IPS-18a (cell line): ENCODE measurements at regions not wholly inside any gene's neighbourhood (a gene's known extent, or its start where the extent isn't known, plus 50 kb on each side); places are given as distances from the start of the nearest gene placed in this dataset.

Experiments
- H3K27ac ChIP-seq: one replicate; pipeline ENCODE4 v1.5.1; 2013; ENCODE audit warnings: low read length
- H3K27me3 ChIP-seq: one replicate; pipeline ENCODE4 v1.6.1; 2013; ENCODE audit warnings: mild to moderate bottlenecking, low read length; ENCODE audit not compliant: control insufficient read depth, insufficient read depth
- H3K36me3 ChIP-seq: one replicate; pipeline ENCODE4 v1.6.1; 2013; ENCODE audit warnings: low read depth, low read length; ENCODE audit not compliant: control insufficient read depth
- H3K4me1 ChIP-seq: one replicate; pipeline ENCODE4 v1.6.1; 2013; ENCODE audit warnings: low read depth, low read length; ENCODE audit not compliant: control insufficient read depth
- H3K4me3 ChIP-seq: one replicate; pipeline ENCODE4 v1.5.1; 2013; ENCODE audit warnings: low read length
- H3K9ac ChIP-seq: one replicate; pipeline ENCODE4 v1.6.1; 2013; ENCODE audit warnings: mild to moderate bottlenecking, low read length, moderate library complexity
- H3K9me3 ChIP-seq: one replicate; pipeline ENCODE4 v1.6.1; 2013; ENCODE audit warnings: low read depth, low read length; ENCODE audit not compliant: control insufficient read depth

DNA sequence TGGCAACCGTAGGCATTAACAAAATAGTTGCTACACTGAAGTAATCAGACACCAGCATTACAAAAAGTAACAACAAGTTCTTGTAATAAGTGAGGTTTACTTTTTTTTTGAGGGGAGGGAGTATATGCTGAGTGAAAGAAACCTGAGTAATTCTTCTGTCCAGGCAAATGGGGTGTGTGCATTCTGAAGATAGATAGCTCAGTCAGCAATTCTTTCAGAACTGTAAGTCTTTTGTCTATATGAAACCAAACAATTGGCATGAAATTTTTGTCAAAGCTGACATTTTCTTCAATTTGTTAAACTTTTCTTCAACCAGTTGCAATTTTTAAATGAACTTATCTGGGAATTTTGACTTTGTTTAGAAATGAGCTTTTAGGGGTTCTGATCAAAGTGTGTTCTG lies 208.1 kb upstream of the THSD7B start:
- H3K27ac ChIP-seq, result no peak overlapping the region
- H3K9ac ChIP-seq, result no peak overlapping the region

DNA sequence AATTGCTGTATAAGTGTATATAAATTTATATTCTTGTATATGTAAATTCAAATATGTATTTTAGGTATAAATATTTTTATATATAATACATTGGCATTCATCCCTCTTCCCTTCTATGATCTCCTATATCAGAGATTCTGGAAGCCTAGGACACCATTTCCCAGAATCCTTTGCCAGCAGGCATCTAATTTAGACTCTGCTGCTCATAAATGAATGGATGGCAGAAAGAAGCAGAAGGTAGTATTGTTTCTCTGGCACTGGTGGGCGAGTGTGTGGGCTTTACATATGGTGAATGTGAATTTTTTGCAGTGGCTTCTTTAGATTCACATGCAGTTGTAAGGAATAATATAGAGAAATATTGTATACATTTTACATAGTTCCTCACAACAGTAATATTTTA lies 215.2 kb upstream of the THSD7B start:
- Histone ChIP-seq H3K9ac (no peak overlapping the region), H3K36me3 (no peaks in the 10 kb centered on the region), H3K4me1 (no peaks in the 10 kb centered on the region), H3K4me3 (no peak overlapping the region), H3K27me3 (no peaks in the 10 kb centered on the region), H3K27ac (no peak overlapping the region), H3K9me3 (no peaks in the 10 kb centered on the region)

More for the DNA sequence above, 208.1 kb upstream of the THSD7B start:
- no peaks in the 10 kb centered on the region for H3K36me3 ChIP-seq
- no peak overlapping the region for H3K4me3 ChIP-seq
- H3K9me3 ChIP-seq, result no peaks in the 10 kb centered on the region
- H3K4me1 ChIP-seq, result no peaks in the 10 kb centered on the region
- H3K27me3 ChIP-seq, result no peaks in the 10 kb centered on the region

DNA sequence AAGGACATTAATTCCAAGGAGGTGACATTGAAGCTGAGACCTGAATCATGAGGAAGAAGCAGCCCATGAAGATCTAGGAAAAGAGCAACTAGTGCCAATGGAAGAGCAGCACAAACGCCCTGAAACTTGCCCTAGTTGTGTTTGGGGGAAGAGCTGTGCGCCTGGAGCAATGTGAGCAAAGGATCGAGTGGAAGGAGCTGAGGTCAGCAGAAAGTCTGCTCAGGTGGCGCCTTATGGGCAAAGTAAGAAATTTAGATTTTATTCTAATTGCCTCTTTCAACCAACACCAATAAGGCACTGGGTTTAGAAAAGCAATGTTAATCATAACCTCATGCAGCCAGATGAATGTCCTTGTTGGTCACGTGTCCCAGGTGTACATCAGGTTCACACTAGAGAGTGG lies 226.0 kb upstream of the THSD7B start:
- no peaks in the 10 kb centered on the region for H3K36me3 ChIP-seq
- no peak overlapping the region for H3K4me3 ChIP-seq
- no peak overlapping the region for H3K9ac ChIP-seq
- H3K4me1 ChIP-seq, result no peaks in the 10 kb centered on the region
- no peaks in the 10 kb centered on the region for H3K27me3 ChIP-seq
- no peak overlapping the region for H3K27ac ChIP-seq
- H3K9me3 ChIP-seq, result no peaks in the 10 kb centered on the region

DNA sequence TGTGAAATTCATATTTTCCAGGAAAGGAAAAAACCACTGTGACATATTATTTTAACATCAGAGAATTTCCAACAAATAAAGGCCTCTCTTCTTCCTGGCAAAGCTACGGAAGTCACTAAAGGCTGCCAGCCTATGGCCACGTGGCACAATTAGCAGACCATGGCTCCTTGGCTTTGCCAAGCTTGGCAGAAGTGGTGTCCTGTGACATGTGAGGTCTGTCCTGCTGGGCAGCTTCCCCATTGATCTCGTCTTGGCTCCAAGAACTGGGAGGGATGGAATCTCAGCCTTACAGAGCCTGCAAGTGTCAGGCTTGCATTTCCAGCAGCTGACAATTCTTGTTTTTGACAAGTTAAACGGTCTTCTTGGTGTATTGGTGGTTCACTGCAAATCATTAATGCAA lies 226.9 kb upstream of the THSD7B start:
- Histone ChIP-seq H3K27ac (no peak overlapping the region), H3K9me3 (no peaks in the 10 kb centered on the region), H3K4me1 (no peaks in the 10 kb centered on the region), H3K9ac (no peak overlapping the region), H3K27me3 (no peaks in the 10 kb centered on the region), H3K4me3 (no peak overlapping the region), H3K36me3 (no peaks in the 10 kb centered on the region)

DNA sequence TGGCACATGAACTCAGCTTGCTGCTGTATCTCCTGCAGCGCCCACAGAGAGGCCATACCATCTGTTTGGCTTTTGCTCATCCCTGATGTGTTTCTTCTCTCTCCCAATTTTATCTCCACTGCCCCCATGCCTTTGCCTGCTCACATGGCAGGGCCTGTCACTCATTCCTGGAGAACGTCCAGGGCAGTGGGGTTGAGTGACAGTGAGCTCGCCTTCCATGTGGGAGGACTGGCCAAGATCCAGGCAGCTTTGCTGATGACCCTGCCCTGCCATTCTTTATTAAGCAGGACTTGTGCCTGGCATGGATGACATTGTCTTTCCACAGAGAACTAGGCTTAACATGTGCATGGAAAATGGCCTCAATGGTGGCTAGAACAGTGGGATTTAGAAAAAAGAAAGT lies 230.5 kb upstream of the THSD7B start:
- Histone ChIP-seq H3K9ac (no peak overlapping the region), H3K27ac (no peak overlapping the region), H3K4me1 (no peaks in the 10 kb centered on the region), H3K36me3 (no peaks in the 10 kb centered on the region), H3K27me3 (no peaks in the 10 kb centered on the region), H3K9me3 (no peaks in the 10 kb centered on the region), H3K4me3 (no peak overlapping the region)

DNA sequence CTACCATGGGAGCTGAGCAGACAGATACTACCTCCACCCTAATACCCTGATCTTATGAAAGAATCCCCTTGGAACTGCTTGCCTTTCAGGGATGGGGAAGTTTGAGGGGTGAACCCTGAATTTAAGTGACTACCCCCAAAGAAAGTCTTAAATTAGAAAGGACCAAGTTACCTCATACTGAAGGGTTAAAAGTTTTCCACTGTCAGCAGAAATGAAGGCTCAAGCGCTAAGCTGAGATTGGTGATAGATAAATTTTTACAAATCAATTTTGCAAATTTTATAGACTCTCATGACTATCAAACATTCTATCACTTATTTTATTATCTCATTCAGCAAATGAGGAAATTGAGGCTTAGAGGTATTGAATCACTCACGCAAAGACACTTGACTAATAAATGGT lies 233.2 kb upstream of the THSD7B start:
- H3K36me3 ChIP-seq, result no peaks in the 10 kb centered on the region

DNA sequence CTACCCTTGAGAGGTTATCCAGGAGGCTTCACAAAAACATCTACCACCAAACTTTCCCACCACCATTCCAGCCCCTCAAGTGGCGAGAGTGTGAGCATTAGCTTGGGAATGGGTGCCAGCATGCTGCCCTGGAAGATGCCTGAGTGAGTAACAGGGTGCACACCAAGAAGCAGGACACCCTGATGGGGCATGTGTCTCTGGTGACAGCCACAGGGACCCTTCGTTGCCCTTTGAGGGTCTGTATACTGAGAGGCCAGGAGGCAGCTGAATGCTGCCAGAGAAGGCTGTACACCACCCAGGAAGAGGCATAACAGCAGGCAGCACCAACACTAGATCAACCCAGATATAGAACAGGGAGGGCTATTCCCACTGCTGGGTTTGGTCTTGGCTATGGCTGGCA lies 233.6 kb upstream of the THSD7B start:
- Histone ChIP-seq H3K36me3 (no peaks in the 10 kb centered on the region), H3K4me3 (no peak overlapping the region), H3K9ac (no peak overlapping the region), H3K27ac (no peak overlapping the region), H3K9me3 (no peaks in the 10 kb centered on the region), H3K4me1 (no peaks in the 10 kb centered on the region), H3K27me3 (no peaks in the 10 kb centered on the region)

More for the DNA sequence above, 233.2 kb upstream of the THSD7B start:
- H3K27ac ChIP-seq, result no peak overlapping the region
- no peaks in the 10 kb centered on the region for H3K4me1 ChIP-seq
- H3K9me3 ChIP-seq, result no peaks in the 10 kb centered on the region
- no peaks in the 10 kb centered on the region for H3K27me3 ChIP-seq
- no peak overlapping the region for H3K4me3 ChIP-seq
- H3K9ac ChIP-seq, result no peak overlapping the region

DNA sequence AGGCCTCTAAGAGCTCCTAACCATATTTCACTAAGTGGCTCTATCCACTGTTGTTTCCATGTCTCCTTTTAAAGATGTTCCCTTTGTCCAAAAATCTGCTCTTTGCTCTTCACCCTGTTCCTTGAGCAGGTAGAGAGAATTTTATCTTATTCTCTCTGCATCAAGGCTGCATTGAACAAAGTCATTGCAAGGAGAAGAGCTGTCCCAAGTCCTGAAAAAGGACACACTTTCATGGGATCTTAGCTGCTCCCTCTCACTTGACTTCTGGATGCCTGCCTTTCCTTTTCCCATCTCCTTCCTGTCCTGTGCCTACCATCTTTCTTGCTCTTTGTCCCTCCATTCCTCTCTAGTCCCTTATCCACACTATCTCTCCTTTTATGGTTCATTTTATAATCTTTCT lies 235.2 kb upstream of the THSD7B start:
- H3K9me3 ChIP-seq, result no peaks in the 10 kb centered on the region
- no peak overlapping the region for H3K4me3 ChIP-seq
- no peak overlapping the region for H3K9ac ChIP-seq
- no peaks in the 10 kb centered on the region for H3K36me3 ChIP-seq
- no peaks in the 10 kb centered on the region for H3K27me3 ChIP-seq
- H3K4me1 ChIP-seq, result no peaks in the 10 kb centered on the region
- no peak overlapping the region for H3K27ac ChIP-seq

DNA sequence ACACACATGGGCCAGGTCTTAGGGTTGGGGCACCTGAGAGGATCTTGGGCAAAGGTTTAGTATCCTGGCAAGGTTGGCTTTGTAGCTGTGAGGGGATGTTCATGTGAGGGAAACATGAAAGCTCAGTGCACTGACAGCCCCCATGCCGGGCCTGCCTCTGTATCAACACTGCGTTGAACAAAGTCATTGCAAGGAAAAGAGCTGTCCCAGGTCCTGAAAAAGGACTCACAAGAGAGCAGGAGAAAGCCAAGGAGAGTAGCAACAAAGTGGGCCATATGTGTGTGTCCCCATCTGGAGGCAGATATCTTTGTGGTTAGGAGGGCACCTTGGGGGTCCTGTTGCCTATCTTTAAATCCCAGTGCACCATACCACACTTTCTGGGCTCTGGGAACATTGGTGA lies 237.8 kb upstream of the THSD7B start:
- Histone ChIP-seq H3K27ac (no peak overlapping the region), H3K4me3 (no peak overlapping the region), H3K9me3 (no peaks in the 10 kb centered on the region), H3K9ac (no peak overlapping the region), H3K4me1 (no peaks in the 10 kb centered on the region), H3K27me3 (no peaks in the 10 kb centered on the region), H3K36me3 (no peaks in the 10 kb centered on the region)

DNA sequence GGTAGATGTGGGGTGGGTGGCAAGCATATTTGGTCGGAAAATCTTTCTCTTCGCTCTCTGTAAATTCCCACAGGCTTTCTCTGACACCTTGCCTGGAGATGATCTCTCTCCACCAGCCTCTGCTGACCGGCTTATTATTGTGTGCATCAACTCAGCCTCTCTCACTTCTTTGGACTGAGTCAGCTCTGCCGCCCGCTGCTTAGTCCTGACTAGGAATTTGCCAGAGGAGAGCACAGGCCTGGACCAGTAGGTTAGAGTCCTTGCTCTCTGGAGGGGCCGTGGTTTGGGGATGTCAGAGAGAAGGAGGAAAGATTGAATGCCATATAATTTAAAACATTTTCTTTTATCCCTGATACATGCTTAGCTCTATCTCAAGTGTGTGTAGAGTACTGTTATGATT lies 242.6 kb upstream of the THSD7B start:
- H3K27me3 ChIP-seq, result no peaks in the 10 kb centered on the region
- H3K4me1 ChIP-seq, result peaks cover 11% of the 10 kb centered on the region
- no peak overlapping the region for H3K27ac ChIP-seq
- no peak overlapping the region for H3K4me3 ChIP-seq
- H3K9me3 ChIP-seq, result no peaks in the 10 kb centered on the region
- no peak overlapping the region for H3K9ac ChIP-seq
- no peaks in the 10 kb centered on the region for H3K36me3 ChIP-seq

DNA sequence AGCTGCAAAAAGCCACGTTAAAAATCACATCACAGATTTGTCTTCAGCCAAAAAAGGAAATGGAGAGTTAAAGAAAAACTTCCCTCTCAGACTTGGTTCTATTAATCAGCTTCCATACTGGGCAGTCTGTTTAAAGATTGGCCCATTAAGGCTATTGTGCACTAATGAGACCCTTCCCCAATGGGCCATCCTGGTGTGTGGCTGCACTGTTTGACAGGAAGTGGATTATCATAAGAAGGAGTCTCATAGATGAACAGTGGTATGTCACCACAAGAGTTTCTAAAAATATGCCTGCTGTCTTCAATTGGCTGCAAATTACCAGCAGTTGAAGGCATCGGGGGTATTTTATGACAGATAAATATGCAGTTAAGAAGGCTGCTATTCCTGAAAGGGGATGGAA lies 247.6 kb upstream of the THSD7B start:
- Histone ChIP-seq H3K9me3 (no peaks in the 10 kb centered on the region), H3K27me3 (peaks cover 17% of the 10 kb centered on the region), H3K9ac (no peak overlapping the region), H3K27ac (no peak overlapping the region), H3K4me1 (peaks cover 11% of the 10 kb centered on the region), H3K36me3 (no peaks in the 10 kb centered on the region), H3K4me3 (no peak overlapping the region)

DNA sequence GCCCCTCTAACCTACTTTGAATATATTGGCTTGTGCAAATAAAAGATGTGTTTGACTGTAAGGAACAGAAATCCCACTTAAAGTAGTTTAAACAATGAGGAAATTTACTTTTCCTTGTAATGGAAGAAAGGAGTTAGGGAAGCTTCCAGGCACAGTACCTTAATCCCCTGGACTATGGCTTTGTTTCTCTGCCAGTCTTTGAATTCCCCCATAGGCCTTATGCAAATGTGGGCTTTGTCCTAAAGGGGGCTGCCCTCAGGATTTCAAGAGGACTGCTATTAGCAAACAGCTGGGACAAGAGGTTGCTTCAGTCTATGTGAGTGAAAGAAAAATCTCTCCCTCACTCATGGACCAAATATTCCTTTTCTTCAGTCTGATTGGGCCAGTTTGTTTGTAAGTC lies 255.1 kb upstream of the THSD7B start:
- Histone ChIP-seq H3K27me3 (peaks cover 65% of the 10 kb centered on the region), H3K4me3 (no peak overlapping the region), H3K9ac (no peak overlapping the region), H3K9me3 (no peaks in the 10 kb centered on the region), H3K4me1 (peaks cover 21% of the 10 kb centered on the region), H3K27ac (no peak overlapping the region), H3K36me3 (no peaks in the 10 kb centered on the region)
